ENCODE measurements at regions not wholly inside any gene's neighbourhood (a gene's known extent, or its start where the extent isn't known, plus 50 kb on each side); places are given as distances from the start of the nearest gene placed in this dataset.

DNA sequence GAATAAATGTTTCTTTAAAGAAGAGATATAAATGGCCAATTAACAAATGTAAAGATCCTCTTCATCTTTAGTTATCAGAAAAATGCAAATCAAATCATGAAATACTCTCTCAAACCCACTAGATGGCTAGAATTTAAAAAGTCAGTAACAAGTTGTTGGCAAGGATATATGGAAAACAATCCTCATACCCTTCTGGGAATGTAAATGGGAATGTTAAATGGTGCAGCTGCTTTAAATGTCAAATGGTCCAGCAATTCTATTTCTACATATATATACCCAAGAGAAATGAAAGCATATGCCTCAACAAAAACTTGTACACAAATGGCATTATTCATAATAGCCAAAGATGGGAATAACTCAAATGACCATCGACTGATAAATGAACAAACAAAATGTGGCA is 283.5 kb downstream of the RWDD3 start:
- no peak overlapping the region for H2AFZ ChIP-seq (ENCODE audit: low read length)
- H3K27ac ChIP-seq (ENCODE audit: low read depth, low read length, poor library complexity, severe bottlenecking): no peak overlapping the region
- no peaks in the 10 kb centered on the region for H3K9me3 ChIP-seq (ENCODE audit: low read length)
- intact Hi-C loops (cut with micrococcal nuclease; ENCODE audit: unreplicated experiment): no loop called here
- no peaks in the 10 kb centered on the region for H3K79me2 ChIP-seq (ENCODE audit: insufficient read depth, low read depth, low read length)
- ChIA-PET POLR2A (no interaction called here), CTCF (ENCODE audit: unreplicated experiment) (no interaction called here)
- no peak overlapping the region for H3K4me2 ChIP-seq (ENCODE audit: low read length)
- no peak for DNase-seq (ENCODE audit: low spot score)
- no peaks in the 10 kb centered on the region for H3K4me1 ChIP-seq (ENCODE audit: insufficient read depth, low read length, poor library complexity, severe bottlenecking)
- no peak overlapping the region for H3K4me3 ChIP-seq (ENCODE audit: low read depth, low read length, poor library complexity, severe bottlenecking)
- H3K36me3 ChIP-seq (ENCODE audit: insufficient read depth, low read length): no peaks in the 10 kb centered on the region
- TF ChIP-seq, protein P1, sequence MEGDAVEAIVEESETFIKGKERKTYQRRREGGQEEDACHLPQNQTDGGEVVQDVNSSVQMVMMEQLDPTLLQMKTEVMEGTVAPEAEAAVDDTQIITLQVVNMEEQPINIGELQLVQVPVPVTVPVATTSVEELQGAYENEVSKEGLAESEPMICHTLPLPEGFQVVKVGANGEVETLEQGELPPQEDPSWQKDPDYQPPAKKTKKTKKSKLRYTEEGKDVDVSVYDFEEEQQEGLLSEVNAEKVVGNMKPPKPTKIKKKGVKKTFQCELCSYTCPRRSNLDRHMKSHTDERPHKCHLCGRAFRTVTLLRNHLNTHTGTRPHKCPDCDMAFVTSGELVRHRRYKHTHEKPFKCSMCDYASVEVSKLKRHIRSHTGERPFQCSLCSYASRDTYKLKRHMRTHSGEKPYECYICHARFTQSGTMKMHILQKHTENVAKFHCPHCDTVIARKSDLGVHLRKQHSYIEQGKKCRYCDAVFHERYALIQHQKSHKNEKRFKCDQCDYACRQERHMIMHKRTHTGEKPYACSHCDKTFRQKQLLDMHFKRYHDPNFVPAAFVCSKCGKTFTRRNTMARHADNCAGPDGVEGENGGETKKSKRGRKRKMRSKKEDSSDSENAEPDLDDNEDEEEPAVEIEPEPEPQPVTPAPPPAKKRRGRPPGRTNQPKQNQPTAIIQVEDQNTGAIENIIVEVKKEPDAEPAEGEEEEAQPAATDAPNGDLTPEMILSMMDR (conservative IDR thresholded peaks at IDR 0.05; ENCODE audit: low read length): no peak
- TF ChIP-seq EZH2phosphoT487 (IDR thresholded peaks at IDR 0.05; ENCODE audit: borderline replicate concordance, low read depth, low read length): no peak
- no peaks in the 10 kb centered on the region for H4K20me1 ChIP-seq (ENCODE audit: insufficient read depth, low read length)
- H3K9me2 ChIP-seq (ENCODE audit: insufficient read depth, low read length): no peaks in the 10 kb centered on the region
- no TSS peak for BruUV-seq (replicated peaks)

DNA sequence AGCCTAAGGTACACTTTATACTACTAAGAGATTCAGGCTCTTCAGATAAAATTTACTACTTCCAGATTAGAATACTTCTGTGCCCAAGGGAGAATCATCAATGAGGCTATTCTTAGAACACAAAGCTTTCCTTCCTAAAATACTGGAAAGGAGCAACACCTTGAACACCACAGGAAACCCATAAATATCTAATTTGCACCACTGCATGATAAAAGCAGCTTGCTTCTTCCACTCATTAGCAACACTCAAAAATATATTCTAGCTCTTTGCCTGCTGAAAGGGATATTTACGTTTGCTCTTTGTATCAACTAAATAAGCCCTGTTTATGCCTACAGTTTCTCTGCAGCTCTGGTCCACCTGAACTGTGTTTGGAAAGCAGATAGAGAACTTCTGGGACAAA is 284.3 kb downstream of the RWDD3 start:
- TF ChIP-seq, protein P1 (conservative IDR thresholded peaks at IDR 0.05; ENCODE audit: low read length): no peak
- Histone ChIP-seq H3K9me3 (ENCODE audit: low read length) (no peaks in the 10 kb centered on the region), H4K20me1 (ENCODE audit: insufficient read depth, low read length) (no peaks in the 10 kb centered on the region), H3K4me3 (ENCODE audit: low read depth, low read length, poor library complexity, severe bottlenecking) (no peak overlapping the region), H3K27ac (ENCODE audit: low read depth, low read length, poor library complexity, severe bottlenecking) (no peak overlapping the region), H3K36me3 (ENCODE audit: insufficient read depth, low read length) (no peaks in the 10 kb centered on the region), H3K4me1 (ENCODE audit: insufficient read depth, low read length, poor library complexity, severe bottlenecking) (no peaks in the 10 kb centered on the region), H3K9me2 (ENCODE audit: insufficient read depth, low read length) (no peaks in the 10 kb centered on the region), H2AFZ (ENCODE audit: low read length) (no peak overlapping the region), H3K79me2 (ENCODE audit: insufficient read depth, low read depth, low read length) (no peaks in the 10 kb centered on the region), H3K4me2 (ENCODE audit: low read length) (no peak overlapping the region)
- no TSS peak for BruUV-seq (replicated peaks)
- ChIA-PET CTCF (ENCODE audit: unreplicated experiment) (no interaction called here), POLR2A (no interaction called here)
- intact Hi-C loops (cut with micrococcal nuclease; ENCODE audit: unreplicated experiment): no loop called here
- no peak for DNase-seq (ENCODE audit: low spot score)

DNA sequence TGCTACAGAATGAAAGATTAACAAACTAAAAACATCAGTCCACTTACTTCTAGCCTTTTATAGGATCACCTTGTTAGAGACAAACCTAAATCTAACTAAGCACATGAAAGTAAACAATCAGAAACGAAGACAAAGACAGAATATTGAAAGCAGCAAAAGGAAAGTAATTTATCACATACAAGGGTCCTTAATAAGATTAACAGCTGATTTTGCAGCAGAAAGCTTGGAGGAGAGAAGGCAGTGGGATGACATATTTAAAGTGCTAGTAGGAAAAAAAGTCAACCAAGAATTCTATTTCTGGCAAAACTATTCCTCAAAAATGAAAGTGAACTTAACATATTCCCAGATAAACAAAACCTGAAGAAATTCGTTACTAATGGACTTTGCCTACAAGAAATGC is 286.4 kb downstream of the RWDD3 start:
- no peaks in the 10 kb centered on the region for H3K9me2 ChIP-seq (ENCODE audit: insufficient read depth, low read length)
- no peak overlapping the region for H2AFZ ChIP-seq (ENCODE audit: low read length)
- 0 out of 2 replicates have a peak, but pooled peaks cover 10% of the 10 kb centered on the region for H3K9me3 ChIP-seq (ENCODE audit: low read length)
- H3K36me3 ChIP-seq (ENCODE audit: insufficient read depth, low read length): no peaks in the 10 kb centered on the region
- TF ChIP-seq EZH2phosphoT487 (IDR thresholded peaks at IDR 0.05; ENCODE audit: borderline replicate concordance, low read depth, low read length): no peak
- TF ChIP-seq, protein P1 (conservative IDR thresholded peaks at IDR 0.05; ENCODE audit: low read length): no peak
- H3K4me1 ChIP-seq (ENCODE audit: insufficient read depth, low read length, poor library complexity, severe bottlenecking): no peaks in the 10 kb centered on the region
- H4K20me1 ChIP-seq (ENCODE audit: insufficient read depth, low read length): no peaks in the 10 kb centered on the region
- H3K4me2 ChIP-seq (ENCODE audit: low read length): no peak overlapping the region
- POLR2A ChIA-PET: no interaction called here
- intact Hi-C loops (cut with micrococcal nuclease; ENCODE audit: unreplicated experiment): no loop called here
- CTCF ChIA-PET (ENCODE audit: unreplicated experiment): no interaction called here
- DNase-seq (ENCODE audit: low spot score): no peak
- H3K79me2 ChIP-seq (ENCODE audit: insufficient read depth, low read depth, low read length): no peaks in the 10 kb centered on the region
- H3K27ac ChIP-seq (ENCODE audit: low read depth, low read length, poor library complexity, severe bottlenecking): no peak overlapping the region
- no TSS peak for BruUV-seq (replicated peaks)
- H3K4me3 ChIP-seq (ENCODE audit: low read depth, low read length, poor library complexity, severe bottlenecking): no peak overlapping the region

Measured in OCI-LY7 (cell line).